ENCODE measurements at regions not wholly inside any gene's neighbourhood (a gene's known extent, or its start where the extent isn't known, plus 50 kb on each side); places are given as distances from the start of the nearest gene placed in this dataset.

GRCh38 chr16:20221208-20221607 lies 106.1 kb downstream of the GP2 start:
- Mint-ChIP-seq H3K4me1 (ENCODE audit: low read depth) (no peaks in the 10 kb centered on the region), H3K4me3 (no peak overlapping the region), H3K36me3 (ENCODE audit: low read depth) (no peaks in the 10 kb centered on the region; the same call in 1 of the 2 replicates), H3K27ac (no peak overlapping the region), H3K27me3 (ENCODE audit: insufficient read depth) (no peaks in the 10 kb centered on the region), H3K9me3 (peaks cover 48% of the 10 kb centered on the region)
- no peak for TF ChIP-seq CTCF (IDR thresholded peaks at IDR 0.05)
- DNase-seq, result no peak

- Mint-ChIP-seq H3K27ac (no peak overlapping the region), H3K9me3 (peaks cover 62% of the 10 kb centered on the region), H3K36me3 (ENCODE audit: low read depth) (no peaks in the 10 kb centered on the region; the same call in 1 of the 2 replicates), H3K4me1 (ENCODE audit: low read depth) (no peaks in the 10 kb centered on the region), H3K27me3 (ENCODE audit: insufficient read depth) (no peaks in the 10 kb centered on the region), H3K4me3 (no peak overlapping the region)
- no peak for TF ChIP-seq CTCF (IDR thresholded peaks at IDR 0.05)
- DNase-seq, result no peak
These were observed 109.2 kb downstream of the GP2 start for GRCh38 chr16:20218093-20218492.

- DNase-seq, result no peak
- no peaks in the 10 kb centered on the region for H3K27me3 Mint-ChIP-seq (ENCODE audit: insufficient read depth)
- no peaks in the 10 kb centered on the region for H3K4me1 Mint-ChIP-seq (ENCODE audit: low read depth)
- no peaks in the 10 kb centered on the region; the same call in 1 of the 2 replicates for H3K36me3 Mint-ChIP-seq (ENCODE audit: low read depth)
- no peak overlapping the region for H3K4me3 Mint-ChIP-seq
- peaks cover 57% of the 10 kb centered on the region for H3K9me3 Mint-ChIP-seq
- TF ChIP-seq CTCF (IDR thresholded peaks at IDR 0.05), result no peak
- no peak overlapping the region for H3K27ac Mint-ChIP-seq
These were observed 110.6 kb downstream of the GP2 start for GRCh38 chr16:20216591-20217217.

- Mint-ChIP-seq H3K27me3 (ENCODE audit: insufficient read depth) (no peaks in the 10 kb centered on the region), H3K4me1 (ENCODE audit: low read depth) (no peaks in the 10 kb centered on the region), H3K4me3 (no peak overlapping the region), H3K9me3 (peaks cover 59% of the 10 kb centered on the region), H3K27ac (no peak overlapping the region), H3K36me3 (ENCODE audit: low read depth) (no peaks in the 10 kb centered on the region)
- TF ChIP-seq CTCF (IDR thresholded peaks at IDR 0.05), result no peak
- DNase-seq, result no peak
These were observed 112.9 kb downstream of the GP2 start for GRCh38 chr16:20214401-20214800.

- no peaks in the 10 kb centered on the region; the same call in 1 of the 2 replicates for H3K27me3 Mint-ChIP-seq (ENCODE audit: insufficient read depth)
- no peak overlapping the region for H3K27ac Mint-ChIP-seq
- H3K4me1 Mint-ChIP-seq (ENCODE audit: low read depth), result no peaks in the 10 kb centered on the region
- no peak for DNase-seq
- H3K36me3 Mint-ChIP-seq (ENCODE audit: low read depth), result no peaks in the 10 kb centered on the region
- H3K9me3 Mint-ChIP-seq, result peaks cover 37% of the 10 kb centered on the region
- no peak for TF ChIP-seq CTCF (IDR thresholded peaks at IDR 0.05)
- no peak overlapping the region for H3K4me3 Mint-ChIP-seq
These were observed 124.0 kb downstream of the GP2 start for GRCh38 chr16:20203272-20203671.
